WI38 (cell line): ENCODE measurements at regions not wholly inside any gene's neighbourhood (a gene's known extent, or its start where the extent isn't known, plus 50 kb on each side); places are given as distances from the start of the nearest gene placed in this dataset.
"Not testable (repeated sequence)": the region's sequence is repeated elsewhere in the genome, so short reads cannot be mapped to it uniquely, and the experiment has no call there.

Experiments used
- H3K4me3 ChIP-seq: 2 replicates; pipeline ENCODE4 v1.5.1; 2011; ENCODE audit warnings: low read depth, mild to moderate bottlenecking, control low read depth, low read length
- CTCF ChIP-seq: IDR thresholded peaks from 2 replicates; pipeline ENCODE4 v1.5.1; 2012; ENCODE audit warnings: low read depth, mild to moderate bottlenecking, control low read depth, low read length

GRCh38 chr16:35102780-35103403 lies 1643.5 kb downstream of the TP53TG3F start:
- no peak overlapping the region for H3K4me3 ChIP-seq
- TF ChIP-seq CTCF: no peak

- not testable (repeated sequence) for H3K4me3 ChIP-seq
Observed at GRCh38 chr16:35111772-35112171, 1652.4 kb downstream of the TP53TG3F start.

GRCh38 chr16:35131429-35131828 lies 1672.0 kb downstream of the TP53TG3F start:
- no peak overlapping the region for H3K4me3 ChIP-seq
- no peak for TF ChIP-seq CTCF

- no peak overlapping the region for H3K4me3 ChIP-seq
- no peak for TF ChIP-seq CTCF
Observed at GRCh38 chr16:35134471-35134870, 1675.1 kb downstream of the TP53TG3F start.

- no peak overlapping the region for H3K4me3 ChIP-seq
- no peak for TF ChIP-seq CTCF
Observed at GRCh38 chr16:35140293-35140986, 1681.0 kb downstream of the TP53TG3F start.

- no peak for TF ChIP-seq CTCF
- no peak overlapping the region for H3K4me3 ChIP-seq
Observed at GRCh38 chr16:35141303-35141702, 1681.9 kb downstream of the TP53TG3F start.

- no peak overlapping the region for H3K4me3 ChIP-seq
- no peak for TF ChIP-seq CTCF
Observed at GRCh38 chr16:35142147-35142808, 1682.9 kb downstream of the TP53TG3F start.
